ENCODE measurements at regions not wholly inside any gene's neighbourhood (a gene's known extent, or its start where the extent isn't known, plus 50 kb on each side); places are given as distances from the start of the nearest gene placed in this dataset.

DNA sequence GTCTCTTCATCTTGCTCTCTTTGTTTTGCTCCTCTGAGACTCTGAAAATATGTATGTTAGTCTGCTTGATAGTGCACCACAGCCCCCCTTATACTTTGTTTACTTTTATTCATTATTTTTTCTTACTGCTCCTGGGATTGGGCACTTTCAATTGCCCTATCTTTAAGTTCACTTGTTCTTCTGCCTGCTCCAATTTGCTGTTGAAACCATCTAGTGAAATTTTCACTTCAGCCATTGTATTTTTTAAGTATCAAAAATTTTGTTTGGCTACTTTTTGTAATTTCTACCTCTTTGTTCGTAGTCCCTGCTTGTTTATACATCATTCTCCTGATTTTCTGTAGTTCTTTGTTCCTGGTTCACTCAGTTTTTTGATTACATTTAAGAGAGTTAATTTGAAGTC, 223.3 kb downstream of the SLC38A4 start:
- TF ChIP-seq POLR2A (IDR thresholded peaks at IDR 0.05; ENCODE audit: extremely low read depth, insufficient read length) (no peak), MYC (IDR thresholded peaks at IDR 0.05; ENCODE audit: low read depth, low read length) (no peak)
- TF ChIP-seq, protein P1, sequence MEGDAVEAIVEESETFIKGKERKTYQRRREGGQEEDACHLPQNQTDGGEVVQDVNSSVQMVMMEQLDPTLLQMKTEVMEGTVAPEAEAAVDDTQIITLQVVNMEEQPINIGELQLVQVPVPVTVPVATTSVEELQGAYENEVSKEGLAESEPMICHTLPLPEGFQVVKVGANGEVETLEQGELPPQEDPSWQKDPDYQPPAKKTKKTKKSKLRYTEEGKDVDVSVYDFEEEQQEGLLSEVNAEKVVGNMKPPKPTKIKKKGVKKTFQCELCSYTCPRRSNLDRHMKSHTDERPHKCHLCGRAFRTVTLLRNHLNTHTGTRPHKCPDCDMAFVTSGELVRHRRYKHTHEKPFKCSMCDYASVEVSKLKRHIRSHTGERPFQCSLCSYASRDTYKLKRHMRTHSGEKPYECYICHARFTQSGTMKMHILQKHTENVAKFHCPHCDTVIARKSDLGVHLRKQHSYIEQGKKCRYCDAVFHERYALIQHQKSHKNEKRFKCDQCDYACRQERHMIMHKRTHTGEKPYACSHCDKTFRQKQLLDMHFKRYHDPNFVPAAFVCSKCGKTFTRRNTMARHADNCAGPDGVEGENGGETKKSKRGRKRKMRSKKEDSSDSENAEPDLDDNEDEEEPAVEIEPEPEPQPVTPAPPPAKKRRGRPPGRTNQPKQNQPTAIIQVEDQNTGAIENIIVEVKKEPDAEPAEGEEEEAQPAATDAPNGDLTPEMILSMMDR (IDR thresholded peaks at IDR 0.05; ENCODE audit: low read depth, low read length): no peak

All from NB4 (cell line).